Testis (tissue), 2 donors: ENCODE measurements at regions not wholly inside any gene's neighbourhood (a gene's known extent, or its start where the extent isn't known, plus 50 kb on each side); places are given as distances from the start of the nearest gene placed in this dataset.

Source experiments
- DNase-seq: peaks from one replicate; pipeline ENCODE4 v3.0.0-alpha.2; 2019
- H3K27ac ChIP-seq, 2 donors: fragments of 200-600 bp; sonication (generic); one replicate each; pipeline ENCODE4 v1.5.1; 2019
- H3K27me3 ChIP-seq: fragments of 200-600 bp; sonication (generic); one replicate; pipeline ENCODE4 v1.5.1; 2019
- H3K36me3 ChIP-seq: fragments of 200-600 bp; sonication (generic); one replicate; pipeline ENCODE4 v1.5.1; 2017; ENCODE audit warnings: low read depth; ENCODE audit errors: missing control alignments
- H3K4me1 ChIP-seq: fragments of 200-600 bp; sonication (generic); one replicate; pipeline ENCODE4 v1.5.1; 2019
- H3K4me3 ChIP-seq, 2 donors: fragments of 200-600 bp; sonication (generic); one replicate each; pipeline ENCODE4 v1.5.1; 2017 to 2019
- H3K9me3 ChIP-seq: fragments of 200-600 bp; sonication (generic); one replicate; pipeline ENCODE4 v1.5.1; 2017
- CTCF ChIP-seq, 3 experiments: fragments of 450-650 bp in 2 of 3; fragments of 200-600 bp in 1 of 3; sonication (generic) in 1 of 3; IDR thresholded peaks; one replicate each; pipeline ENCODE4 v1.5.1; 2016 to 2019; ENCODE audit warnings: antibody characterized with exemption in 3 of 3, mild to moderate bottlenecking in 2 of 3, moderate library complexity in 1 of 3
- POLR2A ChIP-seq: fragments of 450-650 bp; IDR thresholded peaks from one replicate; pipeline ENCODE4 v1.6.1; 2017; ENCODE audit warnings: antibody characterized with exemption, mild to moderate bottlenecking, moderate library complexity
- WGBS, 2 donors: methylation state at CpG; one replicate each; pipeline ENCODE4 v1.1.5; 2018; 5-methylcytosine and 5-hydroxymethylcytosine counted together
- intact Hi-C: fragments of 100-400 bp; cut with DNase I; formaldehyde crosslinking; loops from one replicate; pipeline ENCODE4 v1.15.1; 2023; ENCODE audit warnings: low total_unique reads

GRCh38 chr2:158905784-158906183 is 62.7 kb upstream of the TANC1 start:
- no peaks in the 10 kb centered on the region for H3K4me1 ChIP-seq
- no peaks in the 10 kb centered on the region for H3K36me3 ChIP-seq
- H3K9me3 ChIP-seq: no peaks in the 10 kb centered on the region
- no peak for DNase-seq
- no peaks in the 10 kb centered on the region for H3K27me3 ChIP-seq
- intact Hi-C loops: loop anchor here (10.0 kb wide), 1 partner anchor 219 kb away; no protein-coding TSS in a partner anchor
- TF ChIP-seq CTCF (IDR thresholded peaks at IDR 0.05): no peak
- no peak overlapping the region for H3K27ac ChIP-seq
- 77% methylated on average over 4 of the region's 4 CpGs for WGBS, 2 donors
- H3K4me3 ChIP-seq: no peak overlapping the region

DNA sequence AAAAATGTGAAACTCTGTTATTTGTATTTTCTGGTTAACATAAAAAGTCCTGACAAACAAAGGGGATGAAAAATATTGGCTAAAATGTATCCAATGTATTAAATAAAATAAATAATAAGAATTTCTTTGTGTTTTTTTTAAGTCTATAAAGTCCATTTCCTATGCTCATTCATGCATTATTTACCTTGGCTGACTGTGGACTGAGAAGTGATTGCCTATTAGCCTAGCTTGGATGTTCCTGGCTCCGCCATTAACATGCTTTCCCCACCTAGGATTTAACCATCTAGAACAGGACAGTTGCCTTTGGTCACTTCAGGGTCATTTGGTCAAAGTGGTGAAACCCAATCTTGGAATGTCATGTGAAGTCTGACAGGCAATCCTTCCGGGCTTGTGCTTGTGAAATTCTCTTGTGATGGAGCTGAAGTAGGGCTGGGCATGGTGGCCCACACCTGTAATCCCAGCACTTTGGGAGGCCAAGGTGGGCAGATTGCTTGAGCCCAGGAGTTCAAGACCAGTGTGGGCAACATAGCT is 60.4 kb upstream of the TANC1 start:
- WGBS, 2 donors: 91 to 94% methylated on average over 2 of the region's 2 CpGs
- DNase-seq: no peak
- H3K27ac ChIP-seq: no peak overlapping the region
- H3K27me3 ChIP-seq: no peaks in the 10 kb centered on the region
- H3K4me1 ChIP-seq: no peaks in the 10 kb centered on the region
- intact Hi-C loops: loop anchor here (10.0 kb wide), 1 partner anchor 217 kb away; no protein-coding TSS in a partner anchor
- H3K4me3 ChIP-seq: no peak overlapping the region
- H3K36me3 ChIP-seq: no peaks in the 10 kb centered on the region
- TF ChIP-seq CTCF (IDR thresholded peaks at IDR 0.05) (no peak), POLR2A (no peak)
- H3K9me3 ChIP-seq: no peaks in the 10 kb centered on the region

DNA sequence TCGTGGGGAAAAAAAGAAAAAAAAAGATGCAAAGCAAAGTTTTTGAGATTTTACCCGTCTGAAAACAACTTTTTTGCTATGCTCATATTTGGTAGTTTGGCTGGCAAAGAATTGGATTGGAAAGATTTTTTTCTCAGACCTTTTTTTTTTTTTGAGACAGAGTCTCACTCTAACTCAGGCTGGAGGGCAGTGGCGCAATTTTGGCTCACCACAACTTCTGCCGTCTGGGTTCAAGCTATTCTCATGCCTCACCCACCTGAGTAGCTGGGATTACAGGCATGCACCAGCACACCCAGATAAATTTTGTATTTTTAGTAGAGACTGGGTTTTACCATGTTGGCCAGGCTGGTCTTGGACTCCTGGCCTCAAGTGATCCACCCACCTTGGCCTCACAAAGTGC is 56.3 kb upstream of the TANC1 start:
- no peak for DNase-seq
- Histone ChIP-seq H3K27me3 (no peaks in the 10 kb centered on the region), H3K9me3 (no peaks in the 10 kb centered on the region), H3K4me3 (no peak overlapping the region), H3K27ac (no peak overlapping the region), H3K4me1 (no peaks in the 10 kb centered on the region), H3K36me3 (no peaks in the 10 kb centered on the region)
- no peak for TF ChIP-seq POLR2A
- WGBS, 2 donors: 53 to 69% methylated on average over 4 of the region's 4 CpGs
- intact Hi-C loops: no loop called here

DNA sequence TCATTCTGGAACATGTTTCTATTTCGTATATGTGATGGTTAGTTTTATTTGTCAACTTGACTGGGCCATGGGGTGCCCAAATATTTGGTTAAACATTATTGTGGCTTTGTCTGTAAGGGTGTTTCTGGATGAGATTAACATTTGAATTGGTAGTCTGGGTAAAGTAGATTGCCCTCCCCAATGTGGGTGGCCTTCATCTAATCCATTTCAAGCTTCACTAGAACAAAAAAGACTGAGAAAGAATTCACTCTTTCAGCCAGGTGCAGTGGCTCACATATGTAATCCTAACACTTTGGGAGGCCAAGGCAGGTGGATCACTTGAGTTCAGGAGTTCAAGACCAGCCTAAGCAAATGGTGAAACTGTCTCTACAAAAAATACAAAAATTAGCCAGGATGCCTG is 55.7 kb upstream of the TANC1 start:
- H3K27ac ChIP-seq: no peak overlapping the region
- intact Hi-C loops: no loop called here
- no peak for DNase-seq

DNA sequence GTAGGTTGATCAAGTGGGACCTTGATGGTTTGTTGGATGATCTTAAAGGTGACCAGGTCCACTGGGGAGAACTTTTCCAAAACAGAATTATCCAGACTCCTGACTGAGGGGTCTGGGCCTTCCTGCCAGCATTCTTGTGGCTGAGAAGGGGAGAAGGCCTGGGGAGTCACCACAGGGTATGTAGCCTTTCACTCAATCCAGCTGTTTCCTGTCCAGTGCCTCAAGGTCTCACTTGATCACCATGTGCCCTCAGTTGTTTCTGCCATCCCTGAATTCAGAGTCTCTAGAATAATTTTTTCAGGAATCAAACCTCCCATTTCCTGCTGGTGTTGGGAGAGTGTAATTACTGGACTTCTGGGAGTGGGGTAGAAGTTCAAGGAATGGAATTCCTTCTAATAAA is 54.4 kb upstream of the TANC1 start:
- H3K36me3 ChIP-seq: no peaks in the 10 kb centered on the region
- H3K27me3 ChIP-seq: no peaks in the 10 kb centered on the region
- intact Hi-C loops: no loop called here
- DNase-seq: no peak
- no peak overlapping the region for H3K4me3 ChIP-seq
- H3K27ac ChIP-seq: no peak overlapping the region
- no peaks in the 10 kb centered on the region for H3K4me1 ChIP-seq
- no peaks in the 10 kb centered on the region for H3K9me3 ChIP-seq
- TF ChIP-seq CTCF (IDR thresholded peaks at IDR 0.05) (no peak), POLR2A (no peak)

More for the DNA sequence above, 55.7 kb upstream of the TANC1 start:
- TF ChIP-seq POLR2A: no peak
- TF ChIP-seq CTCF (IDR thresholded peaks at IDR 0.05): no peak
- Histone ChIP-seq H3K4me1 (no peaks in the 10 kb centered on the region), H3K27me3 (no peaks in the 10 kb centered on the region), H3K9me3 (no peaks in the 10 kb centered on the region), H3K36me3 (no peaks in the 10 kb centered on the region), H3K4me3 (no peak overlapping the region)
- WGBS, 2 donors: 95 to 96% methylated on average over 1 of the region's 1 CpG
